C4-2B (cell line): ENCODE measurements at regions not wholly inside any gene's neighbourhood (a gene's known extent, or its start where the extent isn't known, plus 50 kb on each side); places are given as distances from the start of the nearest gene placed in this dataset.

Experiments used
- ZFX ChIP-seq: fragments of 450-650 bp; IDR thresholded peaks from 2 replicates; pipeline ENCODE4 v1.6.1; 2017
- TF ChIP-seq, protein P1 (sequence below): fragments of 450-650 bp; conservative IDR thresholded peaks from 2 replicates; pipeline ENCODE4 v1.5.1; 2017; ENCODE audit warnings: mild to moderate bottlenecking

DNA sequence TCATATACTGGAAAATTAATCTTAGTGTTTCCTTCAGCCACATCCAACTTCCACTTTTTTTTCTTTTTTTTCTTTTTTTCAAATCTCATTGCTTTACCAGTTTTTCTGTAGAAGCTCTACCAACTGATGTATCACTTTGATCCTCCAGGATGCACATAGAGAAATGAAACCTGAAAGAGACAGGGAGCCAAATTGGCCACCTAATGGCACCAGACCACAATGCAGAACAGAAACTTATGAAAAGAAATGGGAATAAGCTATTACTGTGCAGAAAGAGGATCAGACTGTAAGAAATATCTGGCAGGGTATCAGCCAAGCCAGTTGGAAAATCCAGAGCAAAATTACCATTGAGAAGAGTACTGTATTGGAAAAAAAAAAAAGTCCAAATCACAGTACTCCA is 1514.2 kb downstream of the MRPL39 start:
- TF ChIP-seq, protein P1, sequence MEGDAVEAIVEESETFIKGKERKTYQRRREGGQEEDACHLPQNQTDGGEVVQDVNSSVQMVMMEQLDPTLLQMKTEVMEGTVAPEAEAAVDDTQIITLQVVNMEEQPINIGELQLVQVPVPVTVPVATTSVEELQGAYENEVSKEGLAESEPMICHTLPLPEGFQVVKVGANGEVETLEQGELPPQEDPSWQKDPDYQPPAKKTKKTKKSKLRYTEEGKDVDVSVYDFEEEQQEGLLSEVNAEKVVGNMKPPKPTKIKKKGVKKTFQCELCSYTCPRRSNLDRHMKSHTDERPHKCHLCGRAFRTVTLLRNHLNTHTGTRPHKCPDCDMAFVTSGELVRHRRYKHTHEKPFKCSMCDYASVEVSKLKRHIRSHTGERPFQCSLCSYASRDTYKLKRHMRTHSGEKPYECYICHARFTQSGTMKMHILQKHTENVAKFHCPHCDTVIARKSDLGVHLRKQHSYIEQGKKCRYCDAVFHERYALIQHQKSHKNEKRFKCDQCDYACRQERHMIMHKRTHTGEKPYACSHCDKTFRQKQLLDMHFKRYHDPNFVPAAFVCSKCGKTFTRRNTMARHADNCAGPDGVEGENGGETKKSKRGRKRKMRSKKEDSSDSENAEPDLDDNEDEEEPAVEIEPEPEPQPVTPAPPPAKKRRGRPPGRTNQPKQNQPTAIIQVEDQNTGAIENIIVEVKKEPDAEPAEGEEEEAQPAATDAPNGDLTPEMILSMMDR, result no peak
- no peak for TF ChIP-seq ZFX
